Left ventricle myocardium superior (tissue), 1 donor: ENCODE measurements at regions not wholly inside any gene's neighbourhood (a gene's known extent, or its start where the extent isn't known, plus 50 kb on each side); places are given as distances from the start of the nearest gene placed in this dataset.
"Not testable (repeated sequence)": the region's sequence is repeated elsewhere in the genome, so short reads cannot be mapped to it uniquely, and the experiment has no call there.

ENCODE experiments used
- ATAC-seq: fragments of 200-7000 bp; cut with Tn5 transposase; one replicate; pipeline ENCODE4 v1.9.1; 2020; ENCODE audit warnings: mild to moderate bottlenecking, moderate library complexity
- DNase-seq: peaks from one replicate; pipeline ENCODE4 v3.0.0-alpha.2; 2020
- intact Hi-C: fragments of 100-400 bp; cut with micrococcal nuclease; formaldehyde crosslinking; loops from one replicate; pipeline ENCODE4 v1.11.0; 2022
- donor health status: DM: no; HTN: yes; CAD: no; lungs with severe emphysema.

DNA sequence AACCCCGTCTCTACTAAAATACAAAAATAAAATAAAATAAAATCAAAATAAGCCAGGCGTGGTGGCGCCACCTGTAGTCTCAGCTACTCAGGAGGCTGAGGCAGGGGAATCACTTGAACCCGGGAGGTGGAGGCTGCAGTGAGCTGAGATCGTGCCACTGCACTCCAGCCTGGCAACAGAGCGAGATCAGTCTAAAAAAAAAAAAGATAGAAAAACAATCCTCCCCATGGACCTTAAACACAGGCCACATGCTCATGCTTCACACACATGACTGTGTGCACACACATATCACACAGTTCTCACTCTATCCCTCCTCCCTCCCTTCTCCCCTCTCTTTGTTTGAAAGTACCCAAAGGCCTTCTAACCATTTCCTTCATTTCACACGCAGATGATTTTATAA lies 667.6 kb downstream of the UQCRFS1 start:
- intact Hi-C loops, ATAC-seq, DNase-seq: not testable (repeated sequence)

DNA sequence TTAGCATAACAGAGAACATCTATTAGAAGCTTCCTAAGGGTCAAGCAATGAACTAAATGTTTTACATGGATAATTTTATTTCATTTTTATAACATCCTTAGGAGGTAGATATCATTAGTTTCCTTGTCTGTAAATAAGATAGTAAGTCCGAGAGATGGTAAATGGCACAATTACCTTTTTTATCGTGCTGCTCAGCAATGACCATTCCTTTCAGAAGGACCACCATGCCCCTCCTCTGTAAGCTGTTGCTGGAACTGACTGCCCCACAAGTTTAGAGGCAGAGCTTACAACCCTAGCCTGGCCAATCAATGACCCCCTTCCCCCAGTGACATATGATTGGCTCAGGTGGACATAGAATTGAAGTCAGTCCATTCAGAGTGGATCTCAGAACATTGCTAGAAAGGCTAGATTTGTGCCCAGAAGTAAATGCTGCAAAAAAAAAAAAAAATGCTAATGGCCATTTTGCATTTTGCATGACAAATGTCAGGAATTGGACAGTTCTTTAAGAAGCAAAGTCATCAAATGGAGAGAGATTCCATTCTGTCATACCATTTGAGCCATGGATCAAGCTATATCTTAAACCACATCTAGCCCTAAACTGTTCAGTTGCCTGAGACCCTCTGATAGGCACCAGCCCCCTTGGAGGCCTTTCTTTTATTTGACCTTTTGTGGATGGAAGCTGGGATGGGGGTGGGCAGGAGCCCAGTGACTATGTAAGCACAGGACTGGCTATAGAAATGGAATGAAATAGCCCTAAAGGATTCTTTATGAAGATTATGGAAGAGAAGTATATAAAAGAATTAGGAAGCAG lies 668.3 kb downstream of the UQCRFS1 start:
- intact Hi-C loops, result no loop called here
- ATAC-seq (no peak), DNase-seq (no peak)

DNA sequence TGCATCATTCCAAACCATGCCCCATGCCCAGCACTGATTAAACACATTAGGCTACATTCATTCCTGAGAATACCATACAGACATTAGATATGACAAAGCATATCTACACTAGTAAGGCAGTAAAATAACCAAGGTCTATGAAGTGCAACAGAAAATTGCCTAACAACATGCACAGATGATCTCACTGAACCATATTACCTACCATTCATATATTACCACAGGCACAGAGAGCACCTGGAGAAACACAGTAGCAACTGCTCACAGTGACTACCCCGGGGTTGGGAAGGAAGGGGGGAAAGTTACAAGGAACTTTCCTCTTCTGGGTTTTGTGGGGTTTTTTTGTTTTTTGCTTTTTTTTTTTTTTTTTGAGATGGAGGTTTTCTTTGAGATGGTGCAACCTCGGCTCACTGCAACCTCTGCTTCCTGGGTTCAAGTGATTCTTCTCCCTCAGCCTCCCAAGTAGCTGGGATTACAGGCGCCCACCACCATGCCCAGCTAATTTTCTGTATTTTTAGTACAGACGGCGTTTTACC lies 669.6 kb downstream of the UQCRFS1 start:
- no peak for ATAC-seq
- no peak for DNase-seq
- intact Hi-C loops, result no loop called here

DNA sequence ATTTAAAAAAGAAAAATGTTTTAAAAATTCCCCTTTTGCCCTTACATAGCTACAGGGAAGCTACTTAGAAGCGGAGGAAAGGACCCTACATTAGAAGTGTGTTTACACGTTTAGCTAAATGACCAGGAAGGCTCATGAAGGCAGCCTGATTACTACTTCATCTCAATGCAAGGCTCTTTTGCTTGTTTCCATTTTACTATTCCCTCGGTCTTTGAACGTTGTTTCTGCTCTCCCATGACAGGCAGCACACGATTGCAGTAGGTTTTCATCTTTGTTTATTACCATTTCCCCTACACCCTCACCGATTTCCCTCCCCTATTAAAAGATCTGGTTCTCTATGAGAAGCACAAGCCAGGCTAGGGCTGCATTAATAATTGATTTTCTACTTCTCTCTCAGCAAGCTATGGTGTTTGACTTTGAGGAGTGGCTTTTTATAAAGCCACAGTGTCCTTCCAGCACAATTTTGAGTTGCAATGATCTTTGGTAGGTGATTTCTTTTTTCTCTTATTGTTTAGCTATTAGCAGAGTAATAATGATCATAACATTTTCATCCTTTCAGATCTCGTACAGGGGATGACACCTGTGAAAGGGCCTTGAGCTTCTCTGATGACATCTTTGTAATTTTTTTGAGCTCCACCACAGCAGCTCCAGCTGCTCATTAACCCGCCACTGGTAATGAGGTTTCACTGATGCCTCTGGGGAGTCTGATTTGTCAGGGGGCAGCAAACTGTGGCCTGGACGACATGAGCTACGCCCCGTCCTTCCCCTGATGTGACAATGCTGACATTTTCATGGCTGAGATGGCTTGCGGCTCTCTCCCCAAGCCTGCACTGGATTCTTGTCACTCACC lies 670.3 kb downstream of the UQCRFS1 start:
- no peak for DNase-seq
- intact Hi-C loops, result no loop called here
- ATAC-seq, result no peak

DNA sequence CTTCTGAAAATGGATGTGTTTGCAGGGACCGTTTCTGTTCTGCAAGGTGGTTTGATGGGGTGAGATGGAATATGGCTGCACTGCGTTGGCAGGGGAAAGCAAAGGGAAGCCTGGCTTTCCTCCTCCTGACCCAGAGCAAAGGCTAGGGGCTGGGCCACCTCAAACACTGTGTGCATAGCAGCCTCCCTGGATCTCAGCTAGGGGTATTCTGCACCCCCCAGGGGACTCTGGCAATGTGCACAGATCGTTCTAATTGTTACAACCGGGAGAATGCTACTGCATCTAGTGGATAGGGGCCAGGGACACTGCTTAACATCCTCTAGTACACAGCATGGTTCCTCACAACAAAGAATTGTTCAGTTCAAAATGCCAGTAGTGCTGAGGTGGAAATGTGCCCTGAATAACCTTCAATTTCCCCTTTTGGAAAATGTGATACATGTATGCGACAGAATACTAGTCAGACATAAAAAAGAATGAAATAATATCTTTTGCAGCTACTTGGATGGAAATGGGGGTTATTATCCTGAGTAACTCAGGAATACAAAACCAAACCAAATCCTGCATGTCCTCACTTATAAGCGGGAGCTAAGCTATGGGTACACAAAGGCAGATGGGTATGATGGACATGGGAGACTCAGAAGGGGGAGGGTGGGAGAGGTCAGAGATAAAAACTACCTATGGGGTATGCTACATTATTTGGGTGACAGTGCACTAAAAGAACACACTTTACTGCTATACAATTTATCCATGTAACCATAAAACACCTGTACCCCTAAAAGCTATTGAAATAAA lies 671.2 kb downstream of the UQCRFS1 start:
- intact Hi-C loops, result no loop called here

DNA sequence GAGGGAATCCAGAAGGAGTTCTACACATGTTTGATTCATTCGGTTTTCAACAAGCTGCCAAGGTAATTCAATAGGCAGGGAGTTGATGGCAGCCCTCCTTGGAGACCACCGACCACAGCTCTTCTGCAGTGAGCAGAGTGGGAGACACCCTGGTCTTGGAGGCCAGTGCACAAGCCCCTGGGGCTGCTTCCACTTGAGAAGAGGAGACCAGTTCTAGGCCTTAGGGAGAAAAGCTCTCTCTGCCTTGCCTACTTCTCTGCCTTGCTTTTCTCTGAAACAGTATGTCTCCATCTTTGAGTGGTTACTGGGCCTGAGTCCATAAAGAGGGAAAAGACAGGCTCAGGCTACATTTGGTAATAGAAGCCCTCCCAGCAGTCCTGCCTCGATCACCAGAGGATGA lies 671.9 kb downstream of the UQCRFS1 start:
- no peak for DNase-seq
- ATAC-seq, result no peak
- intact Hi-C loops, result no loop called here

More for the DNA sequence above, 671.2 kb downstream of the UQCRFS1 start:
- ATAC-seq (no peak), DNase-seq (no peak)

DNA sequence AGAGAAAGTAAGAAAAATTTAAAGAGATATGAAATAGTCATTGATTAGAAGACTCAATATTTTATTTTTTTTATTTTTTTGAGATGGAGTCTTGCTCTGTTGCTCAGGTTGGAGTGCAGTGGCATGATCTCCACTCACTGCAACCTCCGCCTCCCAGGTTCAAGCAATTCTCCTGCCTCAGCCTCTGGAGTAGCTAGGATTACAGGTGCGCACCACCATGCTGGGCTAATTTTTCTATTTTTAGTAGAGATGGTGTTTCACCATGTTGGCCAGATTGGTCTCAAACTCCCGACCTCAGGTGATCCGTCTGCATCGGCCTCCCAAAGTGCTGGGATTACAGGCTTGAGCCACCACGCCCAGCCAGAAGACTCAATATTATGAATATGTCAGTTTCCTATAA lies 672.6 kb downstream of the UQCRFS1 start:
- DNase-seq, intact Hi-C loops, ATAC-seq: not testable (repeated sequence)

DNA sequence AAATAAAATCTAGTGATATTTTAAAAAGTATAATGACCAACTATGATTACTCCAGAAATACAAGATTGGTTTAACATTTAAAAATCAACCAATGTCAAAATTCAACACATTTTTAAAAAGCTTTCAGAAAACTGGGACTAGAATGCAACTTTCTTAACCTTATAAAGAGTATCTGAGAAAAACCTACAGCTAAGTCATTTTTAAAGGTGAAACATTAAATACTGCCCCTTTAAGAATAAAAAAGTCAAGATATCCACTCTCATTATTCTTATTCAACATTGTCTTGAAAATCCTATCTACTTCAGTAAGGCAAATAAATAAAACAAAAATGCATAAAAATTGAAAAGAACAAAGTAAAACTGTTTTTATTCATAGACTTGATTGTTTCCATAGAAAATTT lies 673.2 kb downstream of the UQCRFS1 start:
- intact Hi-C loops, result no loop called here
- no peak for DNase-seq
- ATAC-seq, result no peak

DNA sequence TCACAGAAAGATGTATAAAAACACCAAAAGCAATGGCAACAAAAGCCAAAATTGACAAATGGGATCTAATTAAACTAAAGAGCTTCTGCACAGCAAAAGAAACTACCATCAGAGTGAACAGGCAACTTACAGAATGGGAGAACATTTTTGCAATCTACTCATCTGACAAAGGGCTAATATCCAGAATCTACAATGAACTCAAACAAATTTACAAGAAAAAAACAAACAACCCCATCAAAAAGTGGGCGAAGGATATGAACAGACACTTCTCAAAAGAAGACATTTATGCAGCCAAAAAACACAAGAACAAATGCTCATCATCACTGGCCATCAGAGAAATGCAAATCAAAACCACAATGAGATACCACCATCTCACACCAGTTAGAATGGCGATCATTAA lies 674.4 kb downstream of the UQCRFS1 start:
- DNase-seq, ATAC-seq, intact Hi-C loops: not testable (repeated sequence)

DNA sequence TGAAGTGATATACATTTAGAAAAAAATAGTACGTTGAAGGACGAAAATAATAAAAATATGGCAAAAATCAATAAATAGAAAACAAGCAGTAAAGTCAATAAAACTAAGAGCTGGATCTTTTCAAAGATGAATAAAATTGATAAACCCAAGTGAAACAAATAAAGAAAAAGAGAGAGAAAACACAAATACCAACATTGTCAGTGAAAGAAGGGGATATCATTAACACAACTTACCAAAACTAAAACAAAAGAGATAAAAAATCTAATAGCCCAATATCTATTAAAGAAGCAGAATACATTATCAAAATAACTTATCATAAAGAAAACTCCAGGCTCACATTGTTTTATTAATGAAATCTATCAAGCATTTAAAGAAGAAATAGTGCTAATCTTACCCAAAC lies 675.1 kb downstream of the UQCRFS1 start:
- DNase-seq (no peak), ATAC-seq (no peak)
- intact Hi-C loops, result no loop called here

DNA sequence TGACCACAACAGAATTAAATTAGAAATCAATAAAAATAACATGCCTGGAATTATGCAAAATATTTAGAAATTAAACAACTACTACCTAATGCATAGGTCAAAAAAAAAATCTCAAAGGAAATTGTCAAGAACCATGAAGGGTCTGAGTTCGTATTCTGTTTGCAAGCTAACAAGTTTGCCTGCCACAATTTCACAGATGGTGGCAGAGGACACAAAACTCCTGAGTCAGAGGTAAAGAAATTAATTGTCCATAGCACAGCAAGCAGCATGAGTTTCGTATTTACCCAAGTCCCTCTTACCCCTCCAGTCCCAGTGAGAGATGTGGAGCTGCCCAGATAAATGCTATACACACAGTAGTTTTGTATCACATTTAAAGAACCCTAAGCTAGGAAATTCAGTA lies 675.9 kb downstream of the UQCRFS1 start:
- intact Hi-C loops, result no loop called here
- ATAC-seq (no peak), DNase-seq (no peak)

DNA sequence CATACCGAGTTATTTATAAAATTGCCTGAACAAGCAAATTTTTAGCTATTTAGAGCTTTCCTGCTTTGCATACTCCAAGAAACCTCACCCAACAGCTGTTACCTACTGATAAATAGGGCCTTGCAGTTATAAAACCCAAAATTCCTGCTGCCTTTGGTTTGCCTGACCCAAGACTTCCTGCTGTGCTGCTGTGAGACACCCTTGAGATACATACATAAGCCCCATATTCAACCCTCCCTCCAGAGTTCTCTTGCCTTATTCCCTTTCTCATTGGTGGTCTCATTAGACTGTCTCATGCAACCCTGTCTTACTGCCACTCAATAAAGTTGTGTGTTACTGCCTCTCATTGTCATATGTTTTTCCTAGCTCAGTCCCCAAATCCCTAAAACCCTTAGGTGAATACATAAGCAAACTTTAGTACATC lies 677.6 kb downstream of the UQCRFS1 start:
- ATAC-seq (no peak), DNase-seq (no peak)
- intact Hi-C loops, result no loop called here

DNA sequence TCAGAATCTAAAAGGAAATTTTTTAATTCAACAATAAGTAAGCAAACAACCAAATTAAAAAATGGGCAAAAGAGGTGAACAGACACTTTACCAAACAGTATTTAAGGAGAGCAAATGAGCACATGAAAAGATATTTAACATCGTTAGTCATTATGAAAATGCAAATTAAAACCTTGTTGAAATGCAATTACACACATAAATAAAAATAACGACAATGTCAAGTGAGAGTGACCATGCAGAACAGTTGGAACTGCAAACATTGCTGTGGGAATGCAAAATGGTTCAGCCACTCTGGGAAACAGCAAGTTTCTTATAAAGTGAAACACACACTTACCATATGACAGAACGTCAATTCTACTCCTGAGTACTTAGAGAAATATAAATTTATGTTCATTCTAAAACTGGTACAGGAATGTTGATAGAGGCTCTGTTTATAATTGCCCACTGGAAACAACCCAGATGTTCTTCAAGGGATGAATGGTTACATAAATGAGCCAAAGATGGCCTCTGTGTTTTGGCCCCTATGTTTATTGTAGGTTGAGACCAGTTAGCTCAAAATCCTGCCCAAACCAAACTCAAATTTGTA lies 678.1 kb downstream of the UQCRFS1 start:
- ATAC-seq (no peak), DNase-seq (no peak)
- intact Hi-C loops, result no loop called here

DNA sequence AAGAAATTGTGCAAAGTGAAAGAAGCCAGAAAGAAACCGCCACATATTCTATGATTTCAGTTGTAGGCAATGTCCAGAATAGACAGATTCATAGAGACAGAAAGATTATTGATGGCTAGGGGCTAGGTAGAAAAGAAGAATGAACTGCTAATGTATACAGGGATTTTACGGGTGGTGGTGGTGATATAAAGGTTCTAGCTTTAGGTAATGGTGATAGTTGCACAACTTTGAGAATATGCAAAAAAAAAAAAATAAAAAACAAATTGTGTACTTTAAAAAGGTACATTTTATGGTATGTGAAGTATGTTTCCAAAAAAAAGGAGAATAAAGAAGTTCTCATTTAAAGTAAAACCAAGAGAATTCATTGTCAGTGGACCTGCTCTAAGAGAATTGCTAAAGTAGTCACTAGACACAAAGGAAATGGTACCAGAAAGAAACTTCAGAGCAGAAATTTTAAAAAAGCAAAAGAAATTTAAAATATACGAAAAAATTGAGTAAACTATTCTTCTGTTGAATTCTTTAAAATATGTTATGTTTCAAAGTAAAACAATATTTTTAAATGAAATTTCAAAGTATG lies 680.1 kb downstream of the UQCRFS1 start:
- DNase-seq, result no peak
- intact Hi-C loops, result no loop called here
- ATAC-seq, result no peak

DNA sequence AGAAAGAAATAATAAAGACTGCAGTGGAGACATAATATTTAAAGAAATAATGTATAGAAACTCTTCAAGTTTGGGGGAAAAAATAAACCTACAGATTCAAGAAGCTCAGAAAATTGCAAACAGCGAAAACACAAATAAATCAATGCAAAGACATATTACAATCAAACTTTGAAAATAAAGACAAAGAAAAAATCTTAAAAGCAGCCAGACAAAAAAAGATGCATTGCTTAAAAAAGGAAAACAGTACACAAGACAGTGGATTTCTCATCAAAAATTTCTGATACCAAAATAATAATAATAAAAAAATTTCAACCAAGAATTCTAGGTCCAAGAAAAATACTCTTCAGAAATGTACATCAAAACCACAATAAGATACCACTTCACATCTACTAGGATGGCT lies 681.0 kb downstream of the UQCRFS1 start:
- intact Hi-C loops, result no loop called here
- no peak for ATAC-seq
- DNase-seq, result no peak

DNA sequence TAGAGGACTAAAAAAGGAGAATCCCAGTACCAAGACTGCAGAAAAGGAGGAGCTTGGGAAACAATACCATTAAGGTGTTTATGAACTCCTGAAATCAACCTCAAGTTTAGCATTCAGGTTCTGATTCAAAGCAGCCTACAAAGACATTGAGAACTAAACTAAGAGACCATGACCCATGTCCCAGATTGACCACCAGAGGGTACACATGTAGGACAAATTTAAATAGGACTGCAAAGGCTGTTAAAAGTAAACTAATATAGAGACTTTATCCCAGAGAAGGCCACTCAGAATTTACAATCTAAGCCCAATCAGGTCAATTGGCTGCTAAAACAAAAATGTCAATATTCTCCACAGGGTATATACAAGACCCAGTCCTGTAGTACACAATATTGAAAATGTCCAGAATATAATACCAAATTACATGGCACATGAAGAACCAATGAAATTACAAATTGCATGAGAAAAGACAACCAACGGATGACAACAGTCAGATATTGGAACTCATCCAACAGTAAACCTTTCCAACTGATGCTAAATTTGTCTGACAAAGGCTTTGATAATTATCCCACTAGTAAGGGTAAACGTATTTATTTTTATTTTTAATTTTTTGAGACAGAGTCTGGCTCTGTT lies 682.4 kb downstream of the UQCRFS1 start:
- intact Hi-C loops, result no loop called here
- no peak for ATAC-seq

DNA sequence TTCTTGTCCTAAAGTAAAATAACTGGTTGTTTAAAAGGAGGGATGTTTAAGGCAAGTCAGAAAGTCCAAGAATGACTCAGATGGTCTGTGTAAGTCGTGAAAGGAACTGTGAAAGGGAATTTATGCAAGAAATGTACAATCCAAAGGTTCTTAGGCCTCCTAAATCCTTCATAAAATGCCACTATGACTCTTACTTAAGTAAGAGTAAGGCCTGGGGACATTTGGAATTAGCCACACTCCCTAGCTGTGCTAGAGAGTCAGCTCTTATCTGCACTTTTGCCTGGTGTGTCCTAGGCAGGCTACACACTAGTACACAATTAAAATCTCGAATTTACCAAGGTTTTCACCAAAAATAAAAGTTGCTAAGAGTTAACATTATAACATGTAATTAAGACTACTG lies 686.9 kb downstream of the UQCRFS1 start:
- ATAC-seq (no peak), DNase-seq (no peak)
- intact Hi-C loops, result no loop called here

More for the DNA sequence above, 682.4 kb downstream of the UQCRFS1 start:
- DNase-seq, result no peak

DNA sequence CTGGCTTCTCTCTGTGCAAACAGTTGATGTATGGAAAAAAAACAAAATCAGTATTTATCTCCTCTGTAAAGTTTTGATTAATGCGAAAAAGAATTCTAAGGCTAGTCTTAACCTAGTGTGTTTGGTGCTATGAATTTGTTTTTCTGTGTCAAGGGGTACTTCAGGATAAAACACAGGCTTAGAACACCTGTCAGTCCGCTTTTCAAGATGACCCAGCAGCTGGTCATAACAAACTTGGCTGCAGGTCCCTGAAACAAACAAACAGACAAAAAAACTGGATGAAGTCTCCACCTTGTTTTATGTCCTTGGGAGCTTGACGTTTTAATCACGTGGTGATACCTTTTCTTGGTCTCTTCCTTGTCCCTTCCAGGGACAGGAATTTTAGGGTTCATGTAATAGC lies 689.3 kb downstream of the UQCRFS1 start:
- DNase-seq, result no peak
- no peak for ATAC-seq
- intact Hi-C loops, result no loop called here
